Nephron progenitor cell (in vitro differentiated cells): ENCODE measurements at regions not wholly inside any gene's neighbourhood (a gene's known extent, or its start where the extent isn't known, plus 50 kb on each side); places are given as distances from the start of the nearest gene placed in this dataset.

ENCODE experiments used
- DNase-seq: peaks from one replicate; pipeline ENCODE4 v3.0.0; 2021
- H3K27ac Mint-ChIP-seq: 2 replicates; pipeline ENCODE4 v1.8.0; 2021; ENCODE audit warnings: mild to moderate bottlenecking, moderate library complexity, mixed read lengths
- H3K27me3 Mint-ChIP-seq: 2 replicates; pipeline ENCODE4 v1.8.0; 2021; ENCODE audit warnings: mild to moderate bottlenecking, low read depth, mixed read lengths; ENCODE audit not compliant: poor library complexity
- H3K36me3 Mint-ChIP-seq: 2 replicates; pipeline ENCODE4 v1.8.0; 2021; ENCODE audit warnings: low read depth, mixed read lengths
- H3K4me1 Mint-ChIP-seq: 2 replicates; pipeline ENCODE4 v1.8.0; 2021; ENCODE audit warnings: mixed read lengths
- H3K4me3 Mint-ChIP-seq: 2 replicates; pipeline ENCODE4 v1.8.0; 2021; ENCODE audit warnings: mild to moderate bottlenecking, moderate library complexity, mixed read lengths
- H3K9me3 Mint-ChIP-seq: 2 replicates; pipeline ENCODE4 v1.8.0; 2021; ENCODE audit warnings: mild to moderate bottlenecking, moderate library complexity, mixed read lengths
- CTCF ChIP-seq: fragments of 200-600 bp; sonication (generic); IDR thresholded peaks from 2 replicates; pipeline ENCODE4 v1.5.0; 2021; ENCODE audit warnings: antibody characterized with exemption

DNA sequence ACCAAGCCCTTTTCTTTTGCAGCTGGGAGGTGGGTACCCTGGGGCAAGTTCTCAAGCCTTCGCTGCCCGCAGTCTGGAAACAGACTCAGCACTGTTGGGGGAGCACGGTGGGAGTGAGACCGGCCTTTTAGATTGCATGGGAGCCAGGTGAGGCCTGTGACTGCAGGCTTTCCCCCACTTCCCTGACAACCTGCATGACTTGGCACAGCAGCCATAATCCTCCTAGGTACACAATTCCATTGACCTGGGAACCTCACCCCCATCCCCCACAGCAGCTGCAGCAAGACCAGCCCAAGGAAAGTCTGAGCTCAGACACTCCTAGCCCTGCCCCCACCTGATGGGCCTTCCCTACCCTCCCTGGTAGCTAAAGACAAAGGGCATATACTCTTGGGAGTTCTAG lies 52.2 kb upstream of the CCDC80 start:
- H3K4me1 Mint-ChIP-seq = peaks cover 30% of the 10 kb centered on the region
- peaks cover 7% of the 10 kb centered on the region for H3K36me3 Mint-ChIP-seq
- no peaks in the 10 kb centered on the region for H3K27me3 Mint-ChIP-seq
- peaks cover 26% of the 10 kb centered on the region for H3K9me3 Mint-ChIP-seq
- DNase-seq = no peak
- no peak for TF ChIP-seq CTCF
- no peak overlapping the region for H3K4me3 Mint-ChIP-seq
- no peak overlapping the region for H3K27ac Mint-ChIP-seq
